Neural cell (in vitro differentiated cells): ENCODE measurements at regions not wholly inside any gene's neighbourhood (a gene's known extent, or its start where the extent isn't known, plus 50 kb on each side); places are given as distances from the start of the nearest gene placed in this dataset.
"Not testable (repeated sequence)": the region's sequence is repeated elsewhere in the genome, so short reads cannot be mapped to it uniquely, and the experiment has no call there.

ENCODE experiments used
- H2AFZ ChIP-seq: fragments of 200-600, 300-800 bp; sonication (generic), shearing (Covaris generic); 2 replicates; pipeline ENCODE4 v1.6.0; 2014; ENCODE audit warnings: low read depth, mild to moderate bottlenecking, antibody characterized with exemption, low read length, moderate library complexity
- H3F3A ChIP-seq: fragments of 200-600 bp; shearing (Covaris generic); 2 replicates; pipeline ENCODE4 v1.6.1; 2016; ENCODE audit warnings: mild to moderate bottlenecking, moderate library complexity, mixed read lengths, antibody characterized with exemption, low read length; ENCODE audit not compliant: insufficient read depth, poor library complexity, severe bottlenecking
- H3K27ac ChIP-seq: fragments of 200-600, 300-800 bp; sonication (generic), shearing (Covaris generic); 2 replicates; pipeline ENCODE4 v1.5.1; 2014; ENCODE audit warnings: mild to moderate bottlenecking, low read length, moderate library complexity
- H3K27me3 ChIP-seq: fragments of 300-800, 200-600 bp; sonication (generic), shearing (Covaris generic); 2 replicates; pipeline ENCODE4 v1.6.0; 2014; ENCODE audit warnings: mild to moderate bottlenecking, low read depth, low read length, moderate library complexity; ENCODE audit not compliant: insufficient read depth
- H3K36me3 ChIP-seq: fragments of 300-800, 200-600 bp; sonication (generic), shearing (Covaris generic); 2 replicates; pipeline ENCODE4 v1.5.1; 2014; ENCODE audit warnings: mild to moderate bottlenecking, antibody characterized with exemption, low read length, moderate library complexity; ENCODE audit not compliant: insufficient read depth
- H3K4me2 ChIP-seq: fragments of 300-800, 200-600 bp; sonication (generic), shearing (Covaris generic); 2 replicates; pipeline ENCODE4 v1.6.0; 2014; ENCODE audit warnings: mild to moderate bottlenecking, low read length
- H3K4me3 ChIP-seq: fragments of 300-800, 200-600 bp; sonication (generic), shearing (Covaris generic); 2 replicates; pipeline ENCODE4 v1.5.1; 2014; ENCODE audit warnings: mild to moderate bottlenecking, low read length, moderate library complexity
- H3K79me2 ChIP-seq: fragments of 200-600 bp; shearing (Covaris generic); replicated peaks from 2 replicates; pipeline ENCODE4 v1.6.0; 2014; ENCODE audit warnings: mild to moderate bottlenecking, low read length, moderate library complexity; ENCODE audit not compliant: insufficient read depth
- H3K9ac ChIP-seq: fragments of 300-800, 200-600 bp; sonication (generic), shearing (Covaris generic); 2 replicates; pipeline ENCODE4 v1.6.1; 2016; ENCODE audit warnings: mild to moderate bottlenecking, low read length, mixed read lengths
- H3K9me2 ChIP-seq: fragments of 200-600 bp; shearing (Covaris generic); 2 replicates; pipeline ENCODE4 v1.6.1; 2016; ENCODE audit warnings: mild to moderate bottlenecking, low read length, mixed read lengths; ENCODE audit not compliant: insufficient read depth
- H3K9me3 ChIP-seq: fragments of 200-600, 300-800 bp; sonication (generic), shearing (Covaris generic); 2 replicates; pipeline ENCODE4 v1.6.1; 2016; ENCODE audit warnings: mild to moderate bottlenecking, mixed run types, low read length, moderate library complexity, mixed read lengths
- H4K20me1 ChIP-seq: fragments of 200-600 bp; shearing (Covaris generic); 2 replicates; pipeline ENCODE4 v1.6.1; 2016; ENCODE audit warnings: mild to moderate bottlenecking, mixed run types; ENCODE audit not compliant: insufficient read depth
- EP300 ChIP-seq: fragments of 450-650 bp; conservative IDR thresholded peaks from 2 replicates; pipeline ENCODE4 v1.6.1; 2014; ENCODE audit warnings: antibody characterized with exemption, mild to moderate bottlenecking, moderate library complexity; ENCODE audit not compliant: poor library complexity, severe bottlenecking
- EZH2 ChIP-seq: fragments of 200-600, 300-800 bp; shearing (Covaris generic), sonication (generic); IDR thresholded peaks from 2 replicates; pipeline ENCODE4 v1.6.1; 2014; ENCODE audit warnings: antibody characterized with exemption, low read length, borderline replicate concordance, mild to moderate bottlenecking; ENCODE audit not compliant: insufficient read depth, poor library complexity, severe bottlenecking
- MXI1 ChIP-seq: fragments of 450-650 bp; conservative IDR thresholded peaks from 2 replicates; pipeline ENCODE4 v1.6.1; 2014; ENCODE audit warnings: antibody characterized with exemption, mild to moderate bottlenecking; ENCODE audit not compliant: poor library complexity, severe bottlenecking
- POLR2AphosphoS5 ChIP-seq: IDR thresholded peaks from 2 replicates; pipeline ENCODE4 v1.6.1; 2012
- RAD21 ChIP-seq: fragments of 450-650 bp; conservative IDR thresholded peaks from 2 replicates; pipeline ENCODE4 v1.6.1; 2014; ENCODE audit warnings: antibody characterized with exemption, mild to moderate bottlenecking, moderate library complexity
- SMC3 ChIP-seq: fragments of 450-650 bp; conservative IDR thresholded peaks from 2 replicates; pipeline ENCODE4 v1.6.1; 2014; ENCODE audit warnings: antibody characterized with exemption, mild to moderate bottlenecking, moderate library complexity; ENCODE audit not compliant: poor library complexity
- TAF1 ChIP-seq: IDR thresholded peaks from 2 replicates; pipeline ENCODE4 v1.6.1; 2012; ENCODE audit warnings: low read depth
- TF ChIP-seq, protein P1 (sequence below): IDR thresholded peaks from 2 replicates; pipeline ENCODE4 v1.6.1; 2012; ENCODE audit warnings: borderline replicate concordance
- TF ChIP-seq, protein P2 (sequence below): fragments of 450-650 bp; IDR thresholded peaks from 2 replicates; pipeline ENCODE4 v1.5.1; 2014; ENCODE audit warnings: antibody characterized with exemption, mild to moderate bottlenecking, moderate library complexity; ENCODE audit not compliant: poor library complexity, severe bottlenecking

DNA sequence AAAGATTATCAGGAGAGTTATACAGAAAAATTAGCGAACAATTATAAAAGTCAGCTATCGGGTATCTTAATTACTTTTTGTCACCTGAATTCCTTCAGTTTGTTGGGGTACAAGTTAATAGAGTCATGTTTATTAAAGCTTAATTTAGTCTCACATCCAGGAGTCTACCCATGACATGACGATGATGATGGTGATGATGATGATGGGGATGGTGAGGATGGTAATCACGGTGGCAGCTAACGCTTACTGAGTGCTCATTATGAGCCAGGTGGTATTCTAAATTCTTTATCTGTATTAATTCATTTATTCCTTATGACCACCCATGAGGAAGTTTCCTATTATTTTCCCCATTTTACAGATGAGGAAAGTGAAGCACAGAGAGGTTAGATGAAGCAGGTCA, 208.6 kb upstream of the KIF2A start:
- H3K4me2 ChIP-seq: no peak overlapping the region
- no peaks in the 10 kb centered on the region for H3K9me2 ChIP-seq
- no peaks in the 10 kb centered on the region for H3K9me3 ChIP-seq
- no peak overlapping the region for H3K27ac ChIP-seq
- H3K36me3 ChIP-seq: no peaks in the 10 kb centered on the region
- H3K79me2 ChIP-seq: no peaks in the 10 kb centered on the region
- no peaks in the 10 kb centered on the region for H4K20me1 ChIP-seq
- no peak overlapping the region for H3K4me3 ChIP-seq
- H2AFZ ChIP-seq: no peak overlapping the region
- no peak overlapping the region for H3K9ac ChIP-seq
- H3K27me3 ChIP-seq: no peaks in the 10 kb centered on the region
- H3F3A ChIP-seq: peaks cover 2% of the 10 kb centered on the region
- TF ChIP-seq MXI1: no peak
- no peak for TF ChIP-seq TAF1
- TF ChIP-seq EZH2: no peak
- TF ChIP-seq POLR2AphosphoS5: no peak
- TF ChIP-seq EP300: no peak
- TF ChIP-seq RAD21: no peak
- TF ChIP-seq, protein P1, sequence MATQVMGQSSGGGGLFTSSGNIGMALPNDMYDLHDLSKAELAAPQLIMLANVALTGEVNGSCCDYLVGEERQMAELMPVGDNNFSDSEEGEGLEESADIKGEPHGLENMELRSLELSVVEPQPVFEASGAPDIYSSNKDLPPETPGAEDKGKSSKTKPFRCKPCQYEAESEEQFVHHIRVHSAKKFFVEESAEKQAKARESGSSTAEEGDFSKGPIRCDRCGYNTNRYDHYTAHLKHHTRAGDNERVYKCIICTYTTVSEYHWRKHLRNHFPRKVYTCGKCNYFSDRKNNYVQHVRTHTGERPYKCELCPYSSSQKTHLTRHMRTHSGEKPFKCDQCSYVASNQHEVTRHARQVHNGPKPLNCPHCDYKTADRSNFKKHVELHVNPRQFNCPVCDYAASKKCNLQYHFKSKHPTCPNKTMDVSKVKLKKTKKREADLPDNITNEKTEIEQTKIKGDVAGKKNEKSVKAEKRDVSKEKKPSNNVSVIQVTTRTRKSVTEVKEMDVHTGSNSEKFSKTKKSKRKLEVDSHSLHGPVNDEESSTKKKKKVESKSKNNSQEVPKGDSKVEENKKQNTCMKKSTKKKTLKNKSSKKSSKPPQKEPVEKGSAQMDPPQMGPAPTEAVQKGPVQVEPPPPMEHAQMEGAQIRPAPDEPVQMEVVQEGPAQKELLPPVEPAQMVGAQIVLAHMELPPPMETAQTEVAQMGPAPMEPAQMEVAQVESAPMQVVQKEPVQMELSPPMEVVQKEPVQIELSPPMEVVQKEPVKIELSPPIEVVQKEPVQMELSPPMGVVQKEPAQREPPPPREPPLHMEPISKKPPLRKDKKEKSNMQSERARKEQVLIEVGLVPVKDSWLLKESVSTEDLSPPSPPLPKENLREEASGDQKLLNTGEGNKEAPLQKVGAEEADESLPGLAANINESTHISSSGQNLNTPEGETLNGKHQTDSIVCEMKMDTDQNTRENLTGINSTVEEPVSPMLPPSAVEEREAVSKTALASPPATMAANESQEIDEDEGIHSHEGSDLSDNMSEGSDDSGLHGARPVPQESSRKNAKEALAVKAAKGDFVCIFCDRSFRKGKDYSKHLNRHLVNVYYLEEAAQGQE: no peak
- no peak for TF ChIP-seq SMC3
- TF ChIP-seq, protein P2, sequence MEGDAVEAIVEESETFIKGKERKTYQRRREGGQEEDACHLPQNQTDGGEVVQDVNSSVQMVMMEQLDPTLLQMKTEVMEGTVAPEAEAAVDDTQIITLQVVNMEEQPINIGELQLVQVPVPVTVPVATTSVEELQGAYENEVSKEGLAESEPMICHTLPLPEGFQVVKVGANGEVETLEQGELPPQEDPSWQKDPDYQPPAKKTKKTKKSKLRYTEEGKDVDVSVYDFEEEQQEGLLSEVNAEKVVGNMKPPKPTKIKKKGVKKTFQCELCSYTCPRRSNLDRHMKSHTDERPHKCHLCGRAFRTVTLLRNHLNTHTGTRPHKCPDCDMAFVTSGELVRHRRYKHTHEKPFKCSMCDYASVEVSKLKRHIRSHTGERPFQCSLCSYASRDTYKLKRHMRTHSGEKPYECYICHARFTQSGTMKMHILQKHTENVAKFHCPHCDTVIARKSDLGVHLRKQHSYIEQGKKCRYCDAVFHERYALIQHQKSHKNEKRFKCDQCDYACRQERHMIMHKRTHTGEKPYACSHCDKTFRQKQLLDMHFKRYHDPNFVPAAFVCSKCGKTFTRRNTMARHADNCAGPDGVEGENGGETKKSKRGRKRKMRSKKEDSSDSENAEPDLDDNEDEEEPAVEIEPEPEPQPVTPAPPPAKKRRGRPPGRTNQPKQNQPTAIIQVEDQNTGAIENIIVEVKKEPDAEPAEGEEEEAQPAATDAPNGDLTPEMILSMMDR: no peak

DNA sequence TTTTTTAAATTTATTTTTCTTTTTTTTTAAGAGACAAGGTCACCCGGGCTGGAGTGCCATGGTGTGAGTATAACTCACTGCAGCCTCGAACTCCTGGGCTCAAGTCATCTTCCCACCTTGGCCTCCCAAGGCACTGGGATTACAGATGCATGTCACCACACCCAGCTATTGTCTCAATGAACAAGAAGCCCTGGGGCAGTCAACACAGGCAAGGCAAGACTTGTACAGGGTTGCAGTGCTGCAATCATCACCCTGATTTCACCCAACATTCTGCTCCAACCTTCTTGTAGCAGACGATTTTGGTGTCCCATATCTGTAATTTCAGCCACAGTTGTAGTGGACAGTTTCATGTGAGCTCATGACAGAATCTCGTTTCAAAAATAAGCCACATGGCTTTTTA, 205.8 kb upstream of the KIF2A start:
- no peaks in the 10 kb centered on the region for H3K79me2 ChIP-seq
- H3K4me3 ChIP-seq: no peak overlapping the region
- no peaks in the 10 kb centered on the region for H3F3A ChIP-seq
- H3K9ac ChIP-seq: no peak overlapping the region
- TF ChIP-seq, protein P2: no peak
- no peak for TF ChIP-seq TAF1
- no peak for TF ChIP-seq POLR2AphosphoS5
- no peak for TF ChIP-seq SMC3
- TF ChIP-seq RAD21: no peak
- TF ChIP-seq MXI1: no peak
- TF ChIP-seq EZH2: no peak
- TF ChIP-seq EP300: no peak
- TF ChIP-seq, protein P1: no peak
- no peaks in the 10 kb centered on the region for H3K9me2 ChIP-seq
- no peak overlapping the region for H2AFZ ChIP-seq
- H3K27me3 ChIP-seq: no peaks in the 10 kb centered on the region
- no peak overlapping the region for H3K27ac ChIP-seq
- no peak overlapping the region for H3K4me2 ChIP-seq
- H3K36me3 ChIP-seq: no peaks in the 10 kb centered on the region
- no peaks in the 10 kb centered on the region for H4K20me1 ChIP-seq
- H3K9me3 ChIP-seq: no peaks in the 10 kb centered on the region

DNA sequence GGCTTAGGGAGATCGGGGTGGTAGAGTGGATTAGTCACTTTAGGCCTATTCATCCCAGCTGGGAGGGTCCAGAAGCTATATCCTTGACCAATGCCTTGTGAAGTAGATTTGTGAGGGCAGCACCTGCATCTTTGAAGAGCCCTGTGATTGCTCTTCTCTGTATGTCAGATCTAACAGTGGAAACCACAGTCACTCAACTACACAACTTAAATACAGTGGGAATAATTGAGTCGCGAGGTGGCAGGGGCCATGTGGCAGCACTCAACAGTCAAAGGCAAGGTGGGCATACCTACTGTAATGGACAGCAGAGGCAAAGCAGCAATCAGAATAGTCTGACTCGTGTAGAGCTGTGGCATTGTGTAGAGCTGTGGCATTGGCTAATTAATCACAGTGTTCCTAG, 202.1 kb upstream of the KIF2A start:
- not testable (repeated sequence) for H3K9me3 ChIP-seq, H3K27ac ChIP-seq, H3K79me2 ChIP-seq, H4K20me1 ChIP-seq, H3K27me3 ChIP-seq, H3K4me2 ChIP-seq, H3K36me3 ChIP-seq, H3F3A ChIP-seq, H3K9ac ChIP-seq, H3K9me2 ChIP-seq, H3K4me3 ChIP-seq, H2AFZ ChIP-seq
